Stomach (tissue), 4 donors: ENCODE measurements at regions not wholly inside any gene's neighbourhood (a gene's known extent, or its start where the extent isn't known, plus 50 kb on each side); places are given as distances from the start of the nearest gene placed in this dataset.

Experiments used
- CTCF ChIP-seq, 7 experiments: fragments of 450-650 bp in 4 of 7; fragments of 200-600 bp in 3 of 7; sonication (generic) in 3 of 7; IDR thresholded peaks; one replicate each; pipeline ENCODE4 v1.5.1; 2016 to 2019; ENCODE audit warnings: antibody characterized with exemption in 7 of 7, control low read depth in 2 of 7, mild to moderate bottlenecking in 1 of 7
- EP300 ChIP-seq: sonication (generic); formaldehyde crosslinking; IDR thresholded peaks from one replicate; pipeline ENCODE4 v1.6.1; 2017; ENCODE audit warnings: antibody characterized with exemption
- POLR2A ChIP-seq, 4 donors: fragments of 450-650 bp; IDR thresholded peaks; one replicate each; pipeline ENCODE4 v1.6.1; 2016; ENCODE audit warnings: antibody characterized with exemption in 4 of 4, control low read depth in 2 of 4, mild to moderate bottlenecking in 1 of 4, moderate library complexity in 1 of 4
- POLR2AphosphoS5 ChIP-seq, 3 donors: sonication (generic); formaldehyde crosslinking; IDR thresholded peaks; one replicate each; pipeline ENCODE4 v1.6.1; 2016; ENCODE audit warnings: antibody characterized with exemption in 3 of 3

GRCh38 chr6:68080074-68080473, 555.0 kb upstream of the ADGRB3 start:
- TF ChIP-seq CTCF (IDR thresholded peaks at IDR 0.05) (no peak), POLR2A (IDR thresholded peaks at IDR 0.05) (no peak), POLR2AphosphoS5 (IDR thresholded peaks at IDR 0.05) (no peak), EP300 (no peak)
